Fibroblast of gingiva (primary cell): ENCODE measurements at regions not wholly inside any gene's neighbourhood (a gene's known extent, or its start where the extent isn't known, plus 50 kb on each side); places are given as distances from the start of the nearest gene placed in this dataset.
"Not testable (repeated sequence)": the region's sequence is repeated elsewhere in the genome, so short reads cannot be mapped to it uniquely, and the experiment has no call there.

Experiments used
- DNase-seq: peaks from one replicate; pipeline ENCODE4 v3.0.0-alpha.2; 2011; ENCODE audit warnings: low read depth

DNA sequence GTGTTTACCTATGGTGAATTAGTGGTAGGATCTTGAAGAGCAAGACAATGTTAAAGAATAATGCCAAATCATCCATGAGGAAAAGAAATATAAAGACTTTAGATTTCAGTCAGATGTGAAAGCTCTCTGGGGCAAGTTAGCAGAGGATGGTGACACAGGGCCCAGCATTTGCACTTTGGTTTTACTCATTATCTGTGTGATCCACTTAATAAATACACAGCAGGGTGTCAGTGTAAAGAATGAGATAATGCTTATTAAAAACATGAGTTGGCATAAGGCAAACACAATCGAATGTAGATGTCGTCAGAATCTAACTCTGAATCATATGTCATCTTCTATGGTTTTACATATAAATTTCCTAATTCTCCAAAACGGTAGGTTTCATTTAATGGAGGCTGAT lies 130.4 kb upstream of the PREP start:
- DNase-seq = no peak

DNA sequence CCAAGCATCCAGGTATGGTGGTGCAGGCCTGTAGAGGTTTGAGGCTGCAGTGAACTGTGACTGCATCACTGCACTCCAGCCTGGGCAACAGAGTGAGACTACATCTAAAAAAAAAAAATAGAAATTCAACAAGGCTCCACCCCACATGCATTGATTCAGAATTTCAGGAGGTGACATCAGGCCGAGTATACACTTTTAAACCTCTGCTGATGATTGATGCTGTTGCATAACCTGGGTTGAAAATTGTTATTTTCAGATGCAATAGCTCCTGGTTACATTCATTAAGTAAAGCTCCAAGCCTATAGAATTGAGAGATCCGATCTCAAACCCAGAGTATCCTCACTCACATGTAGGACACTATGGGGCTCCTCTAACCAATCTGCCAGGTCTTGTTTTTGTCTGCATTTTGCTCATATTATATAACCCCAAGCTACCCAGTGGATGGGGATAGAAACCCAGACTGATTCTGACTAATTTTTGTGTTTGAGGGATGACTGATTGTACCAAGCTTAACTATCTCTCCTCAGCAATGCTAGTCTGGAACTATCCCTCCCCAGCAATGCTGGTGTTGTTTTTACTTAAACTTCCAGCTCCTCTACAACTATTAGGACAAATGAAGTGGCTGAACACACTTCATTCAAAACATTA lies 123.5 kb upstream of the PREP start:
- DNase-seq = no peak

DNA sequence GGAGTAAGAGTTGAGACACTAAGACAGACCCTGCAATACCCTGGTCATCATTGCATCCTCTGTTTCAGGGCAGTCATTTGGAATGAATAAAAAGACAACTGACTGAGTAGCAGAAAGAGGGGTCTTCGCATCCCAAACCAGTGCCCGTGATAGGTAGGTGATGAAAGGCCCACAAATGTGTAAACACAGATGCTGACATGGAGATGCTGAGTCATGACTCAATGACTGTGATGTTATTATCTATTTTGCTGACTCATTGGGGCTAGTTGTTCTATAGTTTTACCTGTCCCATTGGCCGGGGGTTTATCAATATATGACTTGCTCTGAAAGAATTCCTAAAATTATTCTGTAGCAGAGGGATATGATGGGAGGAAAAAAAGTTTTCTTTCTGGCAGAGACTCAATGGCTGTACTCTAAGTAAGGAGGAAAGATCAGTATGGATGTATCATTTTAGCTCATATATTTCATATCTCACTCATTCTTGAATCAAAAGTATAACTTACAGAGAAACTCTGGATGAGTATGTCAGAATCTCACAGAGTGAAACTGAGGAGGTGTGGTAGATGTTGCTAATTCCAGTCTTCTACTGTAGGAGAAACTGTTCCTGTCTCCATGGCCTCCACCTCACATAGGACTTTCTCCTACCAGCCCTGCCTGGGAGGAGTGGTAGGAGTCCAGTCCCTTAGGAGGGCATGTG lies 119.9 kb upstream of the PREP start:
- no peak for DNase-seq

DNA sequence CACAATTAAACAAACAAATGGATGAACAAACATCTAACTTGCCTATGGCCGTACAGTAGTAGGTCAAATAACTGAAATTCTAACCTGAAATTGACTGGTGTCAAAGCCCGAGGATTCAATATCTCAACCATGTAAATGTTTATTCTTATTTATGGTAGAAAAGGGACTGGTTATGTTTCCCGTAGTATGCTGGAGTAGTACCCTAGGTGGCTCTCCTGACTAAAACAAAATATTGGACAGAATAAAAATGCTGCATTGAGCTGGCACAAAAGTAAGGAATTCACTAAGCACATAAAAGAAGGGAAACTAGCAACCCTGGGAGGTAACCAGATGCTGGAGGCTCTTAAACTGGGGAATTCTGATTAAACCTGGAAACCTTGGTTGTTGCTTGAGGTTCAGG lies 117.1 kb upstream of the PREP start:
- no peak for DNase-seq

DNA sequence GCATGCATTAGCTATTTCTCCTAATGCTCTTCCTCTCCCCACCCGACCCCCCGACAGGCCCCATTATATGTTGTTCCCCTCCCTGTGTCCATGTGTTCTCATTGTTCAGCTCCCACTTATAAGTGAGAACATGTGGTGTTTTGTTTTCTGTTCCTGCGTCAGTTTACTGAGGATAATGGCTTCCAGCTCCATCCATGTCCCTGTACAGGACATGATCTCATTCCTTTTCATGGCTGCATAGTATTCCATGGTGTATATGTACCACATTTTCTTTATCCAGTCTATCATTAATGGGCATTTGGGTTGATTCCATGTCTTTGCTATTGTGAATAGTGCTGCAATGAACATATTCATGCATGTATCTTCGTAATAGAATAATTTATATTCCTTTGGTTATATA lies 116.1 kb upstream of the PREP start:
- not testable (repeated sequence) for DNase-seq

DNA sequence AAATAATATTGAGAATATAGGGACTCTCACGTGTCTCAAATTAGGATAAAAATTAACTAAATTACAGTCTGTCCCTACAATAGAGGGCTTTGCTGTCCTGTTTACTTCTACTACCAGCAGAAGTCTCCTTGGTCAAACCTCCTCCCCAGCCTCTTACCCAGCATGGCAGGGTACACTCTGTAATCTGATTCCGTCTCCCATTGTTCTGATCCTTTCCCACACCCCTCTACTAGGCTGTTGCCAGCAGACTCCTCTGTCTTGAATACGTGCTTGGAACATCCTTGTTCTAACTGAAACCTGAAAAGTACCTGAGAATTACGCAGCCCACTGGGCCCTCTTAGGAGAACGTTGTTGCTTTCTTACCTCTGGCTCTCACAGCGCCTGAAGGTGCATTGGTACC lies 112.2 kb upstream of the PREP start:
- DNase-seq = no peak

DNA sequence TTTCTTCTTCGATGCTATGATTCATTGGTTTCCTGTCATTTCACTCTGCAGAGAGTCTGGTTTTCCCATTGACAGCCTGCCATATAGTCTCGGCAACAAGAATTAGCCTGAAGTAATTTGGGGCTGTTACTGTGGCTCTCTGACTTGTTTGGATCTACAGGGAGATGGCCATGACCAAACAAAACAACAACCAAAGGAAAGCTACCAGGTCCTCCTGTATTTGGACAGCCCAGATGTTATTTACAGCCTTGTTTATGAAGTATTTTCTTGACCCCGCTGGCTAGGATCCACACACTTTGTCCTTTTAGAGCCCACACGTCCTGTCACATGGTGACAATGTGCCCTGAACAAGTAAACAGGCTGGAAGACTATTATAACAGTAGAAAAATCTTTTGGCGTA lies 111.4 kb upstream of the PREP start:
- DNase-seq = no peak

DNA sequence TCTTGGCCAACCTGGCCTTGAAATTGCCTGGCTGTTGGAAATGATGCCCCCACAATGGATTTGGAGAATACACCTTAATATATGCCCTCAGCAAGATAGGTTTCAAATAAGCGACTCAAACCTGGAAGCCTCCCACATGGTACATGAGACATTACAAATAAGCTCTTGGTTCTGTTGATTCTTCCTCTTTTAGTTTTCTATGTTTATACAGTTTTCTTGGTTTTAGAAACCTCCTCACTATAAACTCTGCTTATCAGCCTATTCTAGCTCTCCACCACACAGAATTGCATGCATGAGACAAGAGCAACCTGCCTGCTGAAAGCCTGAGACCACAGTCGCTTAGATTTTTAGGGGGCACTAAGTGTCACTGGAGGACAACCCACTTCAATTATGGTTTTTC lies 108.8 kb upstream of the PREP start:
- DNase-seq = no peak

DNA sequence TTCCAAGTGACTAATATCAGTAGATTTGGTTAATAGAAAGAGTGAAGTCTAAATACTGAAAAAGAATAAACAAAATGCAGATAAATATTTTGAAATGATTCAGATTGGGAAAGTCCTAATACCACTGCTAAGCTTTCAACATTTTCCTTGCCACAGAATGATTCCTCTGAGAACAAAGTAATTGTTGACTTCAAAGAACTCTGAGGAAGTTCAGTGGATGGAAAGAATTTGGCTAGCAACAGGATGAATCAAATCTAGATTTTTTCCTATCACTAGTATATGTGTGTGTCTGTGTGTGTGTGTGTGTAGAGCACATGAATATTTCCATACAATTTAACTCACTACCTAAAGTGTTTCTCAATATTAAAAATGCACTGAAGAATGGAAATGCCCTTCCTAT lies 107.9 kb upstream of the PREP start:
- DNase-seq = peak; percentile 85

DNA sequence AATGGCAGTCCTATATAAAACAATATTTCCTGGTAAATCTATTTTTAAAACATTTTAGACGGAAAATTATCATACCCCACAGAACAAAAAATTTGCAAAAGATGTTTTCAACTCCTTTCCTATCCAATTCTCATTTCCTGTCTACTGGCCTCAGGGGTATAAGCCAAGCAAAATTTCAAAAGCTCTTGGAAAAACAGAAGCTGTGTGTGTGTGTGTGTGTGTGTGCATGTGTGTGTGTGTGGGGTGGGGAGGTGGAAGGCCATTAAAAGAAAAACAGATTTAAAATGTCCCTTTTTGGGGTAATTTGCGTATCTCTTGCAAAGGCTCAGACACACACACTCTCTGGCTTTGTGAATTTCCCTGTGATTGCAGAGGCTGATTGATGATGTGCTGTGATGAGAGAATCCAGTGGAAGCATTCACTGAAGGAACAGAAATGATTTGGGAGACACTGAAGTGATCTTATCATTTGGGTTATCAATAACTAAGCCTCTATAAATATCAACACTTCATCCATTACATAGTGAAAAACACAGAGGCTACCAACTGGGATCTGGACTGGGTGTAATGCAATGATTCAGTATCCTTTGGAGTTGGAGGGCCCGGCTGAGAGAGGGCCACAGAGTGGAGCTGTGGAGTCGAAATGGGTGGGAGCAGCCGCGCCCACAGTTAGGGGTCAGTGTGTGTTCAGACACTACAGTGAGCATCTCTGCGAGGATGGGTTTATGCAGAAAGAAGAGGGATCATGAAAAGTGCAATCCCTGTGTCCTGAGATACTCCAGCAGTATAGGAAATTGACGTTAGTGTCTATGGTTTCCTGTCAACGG lies 106.8 kb upstream of the PREP start:
- DNase-seq = peak; percentile 13

DNA sequence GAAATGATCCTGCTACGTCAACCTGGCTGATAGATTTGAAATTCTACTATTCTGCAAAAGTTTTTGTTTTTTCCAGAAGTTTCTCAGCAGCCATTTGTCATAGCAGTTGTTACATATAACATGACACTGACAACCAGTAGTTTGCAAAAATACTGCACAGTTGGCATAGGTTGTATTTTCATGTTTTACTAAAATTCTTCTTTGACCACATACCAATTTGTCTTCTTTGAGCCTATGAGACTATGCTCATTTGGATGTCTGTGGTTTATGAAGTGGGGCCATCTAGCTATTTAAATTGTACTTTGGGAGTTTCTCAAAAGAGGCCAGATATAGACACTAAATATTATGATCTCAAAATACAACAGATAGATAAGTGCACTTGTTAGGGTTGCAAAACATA lies 104.9 kb upstream of the PREP start:
- no peak for DNase-seq

DNA sequence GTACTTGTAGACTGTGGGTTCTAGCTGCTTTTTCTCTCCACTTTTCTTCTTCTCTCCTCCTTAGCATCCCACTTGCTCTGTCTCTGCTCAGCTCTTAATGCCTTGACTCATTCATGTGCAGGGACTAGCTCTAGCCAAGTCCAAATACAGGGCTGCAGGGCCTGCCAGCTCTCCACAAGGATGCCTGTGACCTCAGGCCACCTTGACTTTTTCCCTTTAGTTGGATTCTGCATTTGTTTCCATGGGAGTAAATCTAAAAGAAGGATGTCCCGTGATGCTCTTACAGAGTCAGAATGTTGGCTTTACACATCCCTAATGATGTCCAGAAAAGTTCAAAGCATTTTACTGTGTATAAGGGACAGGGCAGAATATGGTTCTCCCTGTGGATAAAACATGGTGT lies 101.8 kb upstream of the PREP start:
- no peak for DNase-seq

DNA sequence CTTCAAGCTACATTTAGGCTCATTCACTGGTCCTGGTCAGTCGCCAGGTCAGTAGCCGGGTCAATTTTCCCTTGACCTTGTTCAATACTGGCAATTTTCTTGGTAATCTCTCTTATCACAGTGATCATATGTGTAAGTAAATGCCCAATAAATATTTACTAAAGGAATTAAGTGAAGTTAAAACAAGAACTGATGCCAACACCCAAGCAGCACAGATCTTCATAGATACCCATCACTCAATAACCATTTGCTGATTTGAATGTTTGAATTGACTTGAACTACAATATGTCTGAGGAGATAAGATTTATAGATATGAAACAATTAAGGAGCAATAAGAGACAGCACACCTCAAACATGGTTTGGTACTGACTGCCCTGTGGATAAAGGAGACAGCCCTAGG lies 100.8 kb upstream of the PREP start:
- DNase-seq = no peak

DNA sequence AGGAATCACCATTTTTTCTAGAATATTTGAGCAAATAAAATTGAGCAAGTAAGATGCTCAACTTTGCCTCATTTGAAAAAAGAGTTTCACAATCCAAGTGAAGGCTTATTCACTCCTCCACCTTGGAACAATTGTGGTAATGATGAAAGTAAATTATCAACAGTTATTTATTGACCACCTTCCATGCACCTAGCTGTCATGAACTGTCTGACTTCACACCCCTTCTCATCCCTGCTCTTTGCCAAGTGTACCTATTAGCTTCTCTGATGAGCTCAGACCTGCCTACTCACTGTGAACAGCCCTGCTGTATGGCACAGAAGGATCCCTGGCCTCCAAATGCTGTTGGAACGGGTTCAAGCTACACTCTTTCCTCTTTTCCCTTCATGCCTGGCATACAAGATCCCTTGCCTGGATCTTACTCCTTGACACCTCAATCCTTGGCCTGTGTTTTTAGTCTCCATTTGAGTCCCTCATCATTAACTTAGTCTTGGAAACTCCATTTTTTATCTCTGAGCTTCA lies 99.0 kb upstream of the PREP start:
- DNase-seq = no peak

DNA sequence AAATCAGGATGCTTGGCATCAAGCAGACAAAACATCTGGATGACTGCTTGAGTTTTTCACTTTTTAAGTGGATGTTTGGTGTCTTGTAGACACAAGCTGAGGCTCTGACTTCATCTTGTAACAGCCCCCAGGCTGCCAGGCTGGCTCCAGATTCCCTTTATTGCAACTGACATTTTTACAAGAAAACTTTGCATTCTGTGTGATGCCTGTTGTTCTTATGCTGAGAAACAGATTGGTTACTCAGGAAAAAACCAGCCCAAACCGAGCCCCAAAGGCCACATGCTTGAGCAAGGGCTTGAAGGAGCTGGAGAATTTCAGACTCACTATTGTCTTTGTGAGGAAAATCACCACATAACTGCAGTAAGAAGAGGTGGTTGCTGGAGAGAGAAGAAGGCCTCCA lies 98.4 kb upstream of the PREP start:
- no peak for DNase-seq

DNA sequence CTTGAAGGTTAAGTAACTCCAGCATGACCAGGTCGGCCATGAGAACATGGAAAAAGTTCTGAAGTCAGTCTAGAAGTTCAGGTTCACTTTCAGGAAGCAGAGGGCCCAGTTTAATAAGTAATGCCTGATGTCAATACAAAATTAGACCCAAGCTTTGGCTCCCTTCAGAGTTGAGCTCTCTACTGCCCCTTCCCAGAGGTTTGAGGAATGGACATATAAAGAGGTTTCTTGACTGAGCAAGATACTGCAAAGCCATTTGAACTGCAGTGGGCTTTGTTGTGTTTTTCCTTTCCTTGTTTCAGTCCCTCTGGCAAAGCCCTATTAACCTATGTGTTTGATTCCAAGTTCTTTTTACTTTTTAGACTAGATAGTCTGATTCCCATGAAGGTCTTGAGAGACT lies 97.8 kb upstream of the PREP start:
- DNase-seq = no peak

DNA sequence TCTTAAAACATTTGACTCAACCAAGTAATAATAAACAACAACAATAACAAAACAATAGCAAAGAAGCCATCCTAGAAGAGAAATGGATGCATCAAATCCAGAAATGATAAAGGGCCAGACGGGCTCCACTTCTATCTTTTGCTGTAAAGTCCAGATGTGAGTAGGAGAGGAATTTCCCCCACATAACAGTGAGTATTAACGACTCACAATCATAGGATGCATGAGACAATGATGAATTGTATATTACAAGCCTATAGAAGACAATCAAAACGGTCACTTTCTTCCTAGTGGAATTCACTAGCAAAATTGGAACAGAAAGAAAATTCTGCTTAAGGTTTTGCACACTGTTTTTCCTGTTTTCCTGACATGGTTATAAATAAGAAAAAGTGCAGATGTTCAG lies 97.0 kb upstream of the PREP start:
- no peak for DNase-seq

DNA sequence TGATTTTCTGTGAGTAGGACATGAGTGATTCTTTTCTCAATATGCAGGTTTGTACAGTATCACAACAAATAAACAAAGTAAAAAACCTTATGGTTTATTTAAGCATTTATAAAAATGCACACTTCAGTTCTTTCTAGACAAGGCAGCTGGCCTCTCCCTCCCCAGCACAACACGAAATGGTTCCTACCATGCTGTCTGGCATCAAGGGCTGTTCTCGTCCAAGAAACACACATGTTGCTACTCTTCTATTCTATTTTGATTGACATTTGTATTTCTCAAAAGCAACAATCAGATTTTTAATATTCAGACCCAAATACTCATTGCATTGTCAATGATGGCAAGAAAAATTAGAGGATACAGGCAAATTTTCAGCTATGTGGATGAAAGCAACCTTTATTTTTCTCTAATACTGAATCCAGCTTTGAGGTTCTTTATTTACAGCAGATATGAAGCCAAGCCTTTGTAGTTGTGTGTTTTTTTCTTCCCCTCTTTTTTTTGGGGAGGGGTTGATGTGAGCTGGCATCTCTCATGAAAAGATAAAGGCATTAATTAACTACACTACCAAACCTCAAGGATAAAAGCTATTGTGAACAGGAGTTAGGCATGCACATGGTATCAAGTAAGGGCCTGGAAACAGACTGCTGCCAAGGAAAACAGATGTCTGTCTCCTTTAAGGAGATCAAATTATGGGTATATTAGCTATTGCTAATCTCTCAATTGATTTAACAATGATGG lies 96.4 kb upstream of the PREP start:
- no peak for DNase-seq

DNA sequence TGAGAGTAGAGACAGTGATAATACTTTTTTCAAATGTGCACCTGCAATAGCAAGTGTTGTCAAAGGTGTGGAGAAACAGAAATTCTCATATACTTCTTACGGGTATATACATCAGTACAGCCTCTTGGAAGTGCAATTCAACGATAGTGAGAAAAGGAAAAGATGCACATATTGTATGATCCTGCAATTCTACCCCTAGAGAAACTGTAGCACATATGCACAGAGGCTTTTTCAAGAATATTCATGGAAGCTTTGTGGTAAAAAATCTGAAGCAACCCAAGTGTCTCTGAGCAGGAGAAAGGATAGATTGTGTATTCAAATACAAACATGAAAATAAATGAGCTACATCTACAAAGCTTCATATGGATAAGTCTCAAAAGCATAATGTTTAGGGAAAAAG lies 94.7 kb upstream of the PREP start:
- no peak for DNase-seq

DNA sequence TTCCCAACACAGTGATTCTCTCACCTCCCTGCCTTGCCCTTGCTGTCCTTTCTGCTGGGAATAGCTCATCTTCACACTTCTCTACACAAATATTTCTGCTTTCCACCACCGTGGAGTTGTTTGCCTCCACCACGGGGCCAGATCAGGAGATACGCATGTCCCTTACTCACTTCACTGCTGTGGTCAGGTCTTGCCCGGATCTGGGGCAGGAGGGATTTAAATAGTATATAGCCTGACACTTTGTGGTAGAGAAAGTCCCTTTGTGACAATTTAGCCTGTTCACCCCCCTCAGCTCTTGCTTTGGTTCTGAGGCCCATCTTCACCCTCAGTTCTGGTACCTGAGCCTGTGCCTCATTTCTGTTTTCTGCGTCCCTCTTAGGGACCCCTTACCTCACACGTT lies 92.6 kb upstream of the PREP start:
- DNase-seq = no peak

DNA sequence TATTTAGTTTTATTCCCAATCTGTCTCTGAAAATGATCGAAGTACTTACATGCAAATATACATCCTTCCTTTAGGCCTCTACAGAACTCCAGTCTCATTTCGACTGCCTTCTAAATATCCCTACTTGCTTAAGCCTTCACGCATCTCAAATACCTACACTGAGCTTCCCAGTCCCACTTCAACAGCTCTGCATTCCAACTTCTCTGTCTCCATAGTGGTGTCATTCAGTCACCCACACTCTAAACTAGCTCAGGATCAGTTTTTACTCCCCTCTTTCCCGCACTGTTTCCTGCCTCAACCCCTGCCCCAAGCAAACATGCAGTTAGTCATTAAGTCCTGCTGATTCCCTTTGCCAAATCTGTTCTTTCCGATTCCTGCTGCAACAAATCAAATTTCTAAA lies 91.8 kb upstream of the PREP start:
- DNase-seq = no peak

DNA sequence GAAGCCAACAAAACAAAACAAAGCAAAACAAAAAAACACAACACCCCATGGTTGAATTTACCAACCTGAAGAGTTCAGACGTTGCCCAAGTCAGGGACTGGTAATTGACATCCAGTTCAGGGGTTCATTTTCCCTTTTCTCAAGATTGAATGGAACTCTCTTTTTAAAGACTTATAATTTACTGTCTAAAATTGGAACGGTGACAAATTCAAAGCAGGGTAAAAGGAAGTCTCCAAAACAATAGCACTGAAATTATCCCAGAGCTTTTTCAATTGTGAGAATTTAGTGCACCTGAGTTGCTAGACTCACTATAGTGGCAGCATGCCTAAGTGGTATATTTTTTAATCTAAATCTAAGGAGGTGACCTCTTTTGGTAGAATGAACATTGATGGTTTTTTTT lies 90.9 kb upstream of the PREP start:
- no peak for DNase-seq
